ENCODE measurements at regions not wholly inside any gene's neighbourhood (a gene's known extent, or its start where the extent isn't known, plus 50 kb on each side); places are given as distances from the start of the nearest gene placed in this dataset.

DNA sequence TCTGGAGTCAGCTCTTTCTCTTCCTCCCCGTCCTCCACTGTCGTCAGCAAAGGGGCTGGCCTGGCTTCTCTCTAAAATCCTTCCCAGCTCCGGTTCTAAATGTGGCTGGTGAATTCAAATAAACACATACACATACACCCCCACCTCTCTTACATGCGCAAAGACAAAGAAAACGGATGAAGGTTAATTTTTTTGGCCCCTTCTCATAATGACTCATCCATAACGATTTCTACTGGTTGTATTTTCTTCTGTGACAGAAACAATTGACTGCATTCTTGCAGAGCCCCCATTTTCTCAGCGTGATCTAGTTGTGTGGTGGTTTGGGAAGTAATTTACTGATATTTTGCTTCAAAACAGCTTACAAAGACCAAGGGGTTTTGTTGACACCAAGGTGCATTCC, 130.0 kb upstream of the NTM start:
- H3K4me1 Mint-ChIP-seq (ENCODE audit: unreplicated experiment) = no peaks in the 10 kb centered on the region
- no peaks in the 10 kb centered on the region for H3K9me3 Mint-ChIP-seq (ENCODE audit: unreplicated experiment)
- TF ChIP-seq, protein P1, sequence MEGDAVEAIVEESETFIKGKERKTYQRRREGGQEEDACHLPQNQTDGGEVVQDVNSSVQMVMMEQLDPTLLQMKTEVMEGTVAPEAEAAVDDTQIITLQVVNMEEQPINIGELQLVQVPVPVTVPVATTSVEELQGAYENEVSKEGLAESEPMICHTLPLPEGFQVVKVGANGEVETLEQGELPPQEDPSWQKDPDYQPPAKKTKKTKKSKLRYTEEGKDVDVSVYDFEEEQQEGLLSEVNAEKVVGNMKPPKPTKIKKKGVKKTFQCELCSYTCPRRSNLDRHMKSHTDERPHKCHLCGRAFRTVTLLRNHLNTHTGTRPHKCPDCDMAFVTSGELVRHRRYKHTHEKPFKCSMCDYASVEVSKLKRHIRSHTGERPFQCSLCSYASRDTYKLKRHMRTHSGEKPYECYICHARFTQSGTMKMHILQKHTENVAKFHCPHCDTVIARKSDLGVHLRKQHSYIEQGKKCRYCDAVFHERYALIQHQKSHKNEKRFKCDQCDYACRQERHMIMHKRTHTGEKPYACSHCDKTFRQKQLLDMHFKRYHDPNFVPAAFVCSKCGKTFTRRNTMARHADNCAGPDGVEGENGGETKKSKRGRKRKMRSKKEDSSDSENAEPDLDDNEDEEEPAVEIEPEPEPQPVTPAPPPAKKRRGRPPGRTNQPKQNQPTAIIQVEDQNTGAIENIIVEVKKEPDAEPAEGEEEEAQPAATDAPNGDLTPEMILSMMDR (IDR thresholded peaks at IDR 0.05) = no peak
- H3K27me3 Mint-ChIP-seq (ENCODE audit: unreplicated experiment) = peaks cover 2% of the 10 kb centered on the region
- DNase-seq (ENCODE audit: extremely low spot score, unreplicated experiment) = no peak
- no peak overlapping the region for H3K4me3 Mint-ChIP-seq (ENCODE audit: unreplicated experiment)
- no peak overlapping the region for H3K27ac Mint-ChIP-seq (ENCODE audit: unreplicated experiment)
- no peaks in the 10 kb centered on the region for H3K36me3 Mint-ChIP-seq (ENCODE audit: unreplicated experiment)

GRCh38 chr11:131242476-131243000, 127.9 kb upstream of the NTM start:
- H3K4me1 Mint-ChIP-seq (ENCODE audit: unreplicated experiment) = no peaks in the 10 kb centered on the region
- TF ChIP-seq, protein P1 (IDR thresholded peaks at IDR 0.05) = no peak
- DNase-seq (ENCODE audit: extremely low spot score, unreplicated experiment) = no peak
- peaks cover 15% of the 10 kb centered on the region for H3K27me3 Mint-ChIP-seq (ENCODE audit: unreplicated experiment)
- no peak overlapping the region for H3K27ac Mint-ChIP-seq (ENCODE audit: unreplicated experiment)
- H3K36me3 Mint-ChIP-seq (ENCODE audit: unreplicated experiment) = no peaks in the 10 kb centered on the region
- H3K4me3 Mint-ChIP-seq (ENCODE audit: unreplicated experiment) = no peak overlapping the region
- no peaks in the 10 kb centered on the region for H3K9me3 Mint-ChIP-seq (ENCODE audit: unreplicated experiment)

DNA sequence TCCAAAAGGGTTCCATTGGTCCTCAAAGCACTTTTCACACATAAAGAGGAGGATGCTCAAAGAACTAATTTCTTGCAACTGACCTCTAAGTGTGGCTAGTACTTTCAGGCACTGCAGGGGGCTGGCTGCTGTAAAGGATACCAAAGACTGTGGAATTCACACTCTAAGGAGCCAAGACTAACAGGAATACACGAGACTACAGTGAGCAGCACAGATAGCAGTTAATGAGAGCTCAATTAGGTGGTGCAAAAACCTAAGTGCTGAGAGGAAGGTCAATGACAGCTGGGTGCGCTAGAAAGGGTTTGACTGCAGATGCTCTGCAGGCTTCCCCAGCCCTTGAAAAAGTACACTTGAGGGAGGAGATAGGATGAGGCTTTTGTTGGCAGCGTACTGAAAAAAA, 124.3 kb upstream of the NTM start:
- Mint-ChIP-seq H3K27ac (ENCODE audit: unreplicated experiment) (no peak overlapping the region), H3K4me1 (ENCODE audit: unreplicated experiment) (no peaks in the 10 kb centered on the region), H3K9me3 (ENCODE audit: unreplicated experiment) (no peaks in the 10 kb centered on the region), H3K36me3 (ENCODE audit: unreplicated experiment) (no peaks in the 10 kb centered on the region), H3K4me3 (ENCODE audit: unreplicated experiment) (no peak overlapping the region), H3K27me3 (ENCODE audit: unreplicated experiment) (peaks cover 25% of the 10 kb centered on the region)
- DNase-seq (ENCODE audit: extremely low spot score, unreplicated experiment) = no peak
- TF ChIP-seq, protein P1 (IDR thresholded peaks at IDR 0.05) = no peak

DNA sequence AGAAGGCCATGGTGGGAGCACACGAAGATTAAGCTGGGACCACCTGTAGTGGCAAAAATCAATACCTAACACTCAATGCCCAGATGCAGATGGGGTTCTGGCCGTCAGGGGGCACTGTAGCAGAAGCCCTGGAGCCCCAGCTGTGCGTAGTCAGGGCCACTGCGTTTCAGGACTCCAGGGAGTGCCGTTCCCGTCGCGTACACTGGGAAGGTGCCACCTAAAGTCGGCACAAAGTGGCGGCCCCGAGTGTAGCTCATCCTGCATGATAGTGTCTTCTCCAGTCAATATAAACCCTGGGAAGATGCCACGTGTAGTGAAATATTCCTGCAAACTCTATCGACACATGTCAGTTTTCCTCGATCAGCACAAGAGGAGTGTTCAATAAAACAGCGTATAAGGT, 123.8 kb upstream of the NTM start:
- H3K4me3 Mint-ChIP-seq (ENCODE audit: unreplicated experiment) = no peak overlapping the region
- no peaks in the 10 kb centered on the region for H3K4me1 Mint-ChIP-seq (ENCODE audit: unreplicated experiment)
- no peaks in the 10 kb centered on the region for H3K36me3 Mint-ChIP-seq (ENCODE audit: unreplicated experiment)
- H3K27me3 Mint-ChIP-seq (ENCODE audit: unreplicated experiment) = peaks cover 29% of the 10 kb centered on the region
- H3K27ac Mint-ChIP-seq (ENCODE audit: unreplicated experiment) = no peak overlapping the region
- H3K9me3 Mint-ChIP-seq (ENCODE audit: unreplicated experiment) = no peaks in the 10 kb centered on the region
- no peak for DNase-seq (ENCODE audit: extremely low spot score, unreplicated experiment)
- TF ChIP-seq, protein P1 (IDR thresholded peaks at IDR 0.05) = peak; percentile 13

- TF ChIP-seq, protein P1 (IDR thresholded peaks at IDR 0.05) = no peak
- no peak for DNase-seq (ENCODE audit: extremely low spot score, unreplicated experiment)
- Mint-ChIP-seq H3K36me3 (ENCODE audit: unreplicated experiment) (no peaks in the 10 kb centered on the region), H3K27ac (ENCODE audit: unreplicated experiment) (no peak overlapping the region), H3K27me3 (ENCODE audit: unreplicated experiment) (peaks cover 46% of the 10 kb centered on the region), H3K9me3 (ENCODE audit: unreplicated experiment) (no peaks in the 10 kb centered on the region), H3K4me3 (ENCODE audit: unreplicated experiment) (no peak overlapping the region), H3K4me1 (ENCODE audit: unreplicated experiment) (no peaks in the 10 kb centered on the region)
Measured at GRCh38 chr11:131248588-131248987, 121.8 kb upstream of the NTM start.
